Gastroesophageal sphincter (tissue), 4 donors: ENCODE measurements at regions not wholly inside any gene's neighbourhood (a gene's known extent, or its start where the extent isn't known, plus 50 kb on each side); places are given as distances from the start of the nearest gene placed in this dataset.

Experiments used
- ATAC-seq: fragments of 150-250 bp; one replicate; pipeline ENCODE4 v1.9.1; 2016; ENCODE audit warnings: mild to moderate bottlenecking, moderate library complexity
- H3K27ac ChIP-seq, 4 donors: fragments of 200-600 bp; sonication (generic) in 3 of 4; 1 replicate in 3 of 4; 2 replicates in 1 of 4; pipeline ENCODE4 v1.5.1; 2016 to 2019
- H3K27me3 ChIP-seq: fragments of 200-600 bp; sonication (generic); one replicate; pipeline ENCODE4 v1.5.1; 2019
- H3K36me3 ChIP-seq, 2 donors: fragments of 200-600 bp; sonication (generic); one replicate each; pipeline ENCODE4 v1.5.1; 2019; ENCODE audit warnings: control low read depth in 1 of 2
- H3K4me1 ChIP-seq, 3 donors: fragments of 200-600 bp; sonication (generic); 1 replicate in 2 of 3; 2 replicates in 1 of 3; pipeline ENCODE4 v1.5.1; 2016 to 2019; ENCODE audit warnings: control low read depth in 2 of 3
- H3K4me3 ChIP-seq, 2 donors: fragments of 200-600 bp; sonication (generic); one replicate each; pipeline ENCODE4 v1.5.1; 2019; ENCODE audit warnings: mild to moderate bottlenecking in 1 of 2, moderate library complexity in 1 of 2
- H3K9me3 ChIP-seq, 3 donors: fragments of 200-600 bp; sonication (generic); one replicate each; pipeline ENCODE4 v1.5.1; 2017 to 2019; ENCODE audit warnings: control low read depth in 2 of 3
- EP300 ChIP-seq: sonication (generic); formaldehyde crosslinking; IDR thresholded peaks from one replicate; pipeline ENCODE4 v1.6.1; 2017; ENCODE audit warnings: antibody characterized with exemption, mild to moderate bottlenecking
- POLR2A ChIP-seq, 2 donors: fragments of 450-650 bp; IDR thresholded peaks; one replicate each; pipeline ENCODE4 v1.6.1; 2017; ENCODE audit warnings: antibody characterized with exemption in 2 of 2, mild to moderate bottlenecking in 2 of 2, moderate library complexity in 1 of 2
- POLR2AphosphoS5 ChIP-seq: sonication (generic); formaldehyde crosslinking; IDR thresholded peaks from one replicate; pipeline ENCODE4 v1.6.1; 2017; ENCODE audit warnings: antibody characterized with exemption
- WGBS, 2 donors: methylation state at CpG; one replicate each; pipeline ENCODE4 v1.1.5; 2018; ENCODE audit warnings: low coverage in 1 of 2; 5-methylcytosine and 5-hydroxymethylcytosine counted together
- TF ChIP-seq, protein P1 (sequence below), 4 experiments: fragments of 200-600 bp in 2 of 4; fragments of 450-650 bp in 2 of 4; sonication (generic) in 1 of 4; IDR thresholded peaks; one replicate each; pipeline ENCODE4 v1.5.1; 2017 to 2019; ENCODE audit warnings: antibody characterized with exemption in 4 of 4, mild to moderate bottlenecking in 2 of 4, moderate library complexity in 2 of 4

DNA sequence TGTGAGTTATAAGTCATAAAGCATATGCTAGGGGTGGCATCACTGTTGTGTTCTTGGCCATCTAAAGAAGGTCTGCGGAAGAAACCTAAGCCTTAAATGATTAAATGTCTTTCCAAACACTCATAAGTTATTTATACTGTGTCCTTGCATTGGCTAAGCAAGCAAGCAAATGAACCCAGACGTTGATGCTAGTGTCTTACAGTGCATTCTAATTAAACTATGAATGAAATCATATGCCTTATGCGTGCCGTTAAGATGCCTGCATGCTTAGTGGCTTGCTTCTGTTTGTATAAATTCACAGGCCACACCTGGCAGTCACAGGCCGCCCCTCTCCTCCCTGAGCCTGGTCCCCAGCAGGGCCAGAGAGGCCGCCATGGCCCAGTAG is 49.9 kb downstream of the RIN2 start:
- Histone ChIP-seq H3K36me3 (peaks cover 0 to 12% of the 10 kb centered on the region in 2 donors), H3K4me1 (peaks cover 0 to 28% (median 11%) of the 10 kb centered on the region in 3 donors), H3K4me3 (no peak overlapping the region), H3K27me3 (no peaks in the 10 kb centered on the region), H3K9me3 (no peaks in the 10 kb centered on the region), H3K27ac (peak overlapping the region in 1 of 4 donors; percentile 29)
- 35 to 43% methylated on average over 5 of the region's 6 CpGs for WGBS, 2 donors
- no peak for ATAC-seq
- TF ChIP-seq POLR2AphosphoS5 (no peak), EP300 (no peak)

DNA sequence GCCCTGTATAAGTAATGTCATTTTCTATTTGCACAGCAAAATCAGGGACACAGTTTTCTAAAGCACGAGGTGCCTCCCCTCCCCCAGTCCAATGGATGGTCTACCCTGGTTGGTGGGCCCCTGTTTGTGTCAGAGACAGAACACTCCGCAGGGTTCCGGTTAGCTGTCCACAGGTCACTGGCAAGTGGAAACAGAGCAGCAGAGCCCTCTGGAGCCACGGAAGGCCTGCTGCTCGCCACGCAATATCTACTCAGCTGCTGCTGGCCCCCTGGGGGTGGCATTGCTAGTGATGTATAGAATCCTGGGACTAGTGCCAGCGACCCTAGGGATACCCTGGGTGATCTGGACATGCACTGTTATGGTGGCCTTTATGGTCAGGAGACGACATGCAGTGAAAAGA is 50.4 kb downstream of the RIN2 start:
- ATAC-seq, result no peak
- WGBS, 2 donors, result no CpG with 5 or more reads among the region's 8 CpGs

DNA sequence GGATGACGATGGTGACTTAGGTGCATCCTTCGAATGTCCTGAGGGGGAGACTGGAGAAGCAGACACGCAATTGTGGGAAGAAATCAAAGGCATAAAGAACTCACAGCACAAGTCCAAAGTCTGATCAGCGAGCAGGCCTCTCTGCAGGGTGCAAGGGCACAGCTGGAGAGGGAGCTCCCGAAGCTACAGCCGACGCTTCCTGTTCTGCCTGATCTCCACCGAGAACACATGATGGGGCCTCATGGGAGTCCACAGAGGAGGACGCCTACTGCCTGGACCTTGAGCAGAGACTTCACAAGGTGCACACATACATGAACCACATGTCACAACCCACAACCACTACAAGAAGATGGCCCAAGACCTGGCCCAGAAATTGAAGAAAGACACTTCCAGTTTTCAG is 51.4 kb downstream of the RIN2 start:
- TF ChIP-seq POLR2A (IDR thresholded peaks at IDR 0.05) (no peak), EP300 (no peak), POLR2AphosphoS5 (no peak)
- TF ChIP-seq, protein P1, sequence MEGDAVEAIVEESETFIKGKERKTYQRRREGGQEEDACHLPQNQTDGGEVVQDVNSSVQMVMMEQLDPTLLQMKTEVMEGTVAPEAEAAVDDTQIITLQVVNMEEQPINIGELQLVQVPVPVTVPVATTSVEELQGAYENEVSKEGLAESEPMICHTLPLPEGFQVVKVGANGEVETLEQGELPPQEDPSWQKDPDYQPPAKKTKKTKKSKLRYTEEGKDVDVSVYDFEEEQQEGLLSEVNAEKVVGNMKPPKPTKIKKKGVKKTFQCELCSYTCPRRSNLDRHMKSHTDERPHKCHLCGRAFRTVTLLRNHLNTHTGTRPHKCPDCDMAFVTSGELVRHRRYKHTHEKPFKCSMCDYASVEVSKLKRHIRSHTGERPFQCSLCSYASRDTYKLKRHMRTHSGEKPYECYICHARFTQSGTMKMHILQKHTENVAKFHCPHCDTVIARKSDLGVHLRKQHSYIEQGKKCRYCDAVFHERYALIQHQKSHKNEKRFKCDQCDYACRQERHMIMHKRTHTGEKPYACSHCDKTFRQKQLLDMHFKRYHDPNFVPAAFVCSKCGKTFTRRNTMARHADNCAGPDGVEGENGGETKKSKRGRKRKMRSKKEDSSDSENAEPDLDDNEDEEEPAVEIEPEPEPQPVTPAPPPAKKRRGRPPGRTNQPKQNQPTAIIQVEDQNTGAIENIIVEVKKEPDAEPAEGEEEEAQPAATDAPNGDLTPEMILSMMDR (IDR thresholded peaks at IDR 0.05), result no peak
- Histone ChIP-seq H3K9me3 (no peaks in the 10 kb centered on the region), H3K27ac (no peak overlapping the region), H3K36me3 (peaks cover 0 to 9% of the 10 kb centered on the region in 2 donors), H3K4me1 (peaks cover 0 to 43% (median 15%) of the 10 kb centered on the region in 3 donors), H3K27me3 (no peaks in the 10 kb centered on the region), H3K4me3 (no peak overlapping the region)
- ATAC-seq, result no peak
- no CpG with 5 or more reads among the region's 9 CpGs for WGBS, 2 donors

More for the DNA sequence above, 50.4 kb downstream of the RIN2 start:
- Histone ChIP-seq H3K4me3 (no peak overlapping the region), H3K36me3 (peaks cover 0 to 9% of the 10 kb centered on the region in 2 donors), H3K4me1 (peaks cover 0 to 33% (median 11%) of the 10 kb centered on the region in 3 donors), H3K9me3 (no peaks in the 10 kb centered on the region), H3K27ac (no peak overlapping the region), H3K27me3 (no peaks in the 10 kb centered on the region)
- TF ChIP-seq POLR2AphosphoS5 (no peak), EP300 (no peak), POLR2A (IDR thresholded peaks at IDR 0.05) (no peak)
- TF ChIP-seq, protein P1 (IDR thresholded peaks at IDR 0.05), result no peak

DNA sequence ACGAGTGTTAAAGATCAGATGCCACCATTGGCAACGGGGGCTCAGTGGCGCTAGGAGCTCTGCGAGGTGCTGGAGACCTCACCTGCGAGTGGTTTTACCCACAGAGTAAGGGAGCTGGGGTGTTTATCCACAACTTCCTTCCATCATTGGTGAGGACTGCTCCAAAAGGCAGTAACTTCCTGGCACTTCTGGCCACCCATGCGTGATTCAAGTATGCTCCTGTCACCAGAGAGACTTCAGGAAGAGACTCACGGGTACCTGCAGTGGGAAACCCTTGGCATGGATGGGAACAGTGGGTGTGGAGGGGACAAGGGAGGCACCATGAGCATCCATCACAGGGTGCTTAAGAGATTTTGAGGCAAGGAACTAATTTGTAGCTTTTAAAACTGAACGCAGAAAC is 53.2 kb downstream of the RIN2 start:
- Histone ChIP-seq H3K36me3 (peaks cover 0 to 9% of the 10 kb centered on the region in 2 donors), H3K4me3 (no peak overlapping the region), H3K9me3 (no peaks in the 10 kb centered on the region), H3K27me3 (no peaks in the 10 kb centered on the region), H3K4me1 (peaks cover 0 to 60% (median 24%) of the 10 kb centered on the region in 3 donors), H3K27ac (no peak overlapping the region)
- TF ChIP-seq, protein P1 (IDR thresholded peaks at IDR 0.05), result no peak
- TF ChIP-seq POLR2A (IDR thresholded peaks at IDR 0.05) (no peak), POLR2AphosphoS5 (no peak), EP300 (no peak)
- 91 to 94% methylated on average over 8 of the region's 8 CpGs for WGBS, 2 donors
- ATAC-seq, result no peak

DNA sequence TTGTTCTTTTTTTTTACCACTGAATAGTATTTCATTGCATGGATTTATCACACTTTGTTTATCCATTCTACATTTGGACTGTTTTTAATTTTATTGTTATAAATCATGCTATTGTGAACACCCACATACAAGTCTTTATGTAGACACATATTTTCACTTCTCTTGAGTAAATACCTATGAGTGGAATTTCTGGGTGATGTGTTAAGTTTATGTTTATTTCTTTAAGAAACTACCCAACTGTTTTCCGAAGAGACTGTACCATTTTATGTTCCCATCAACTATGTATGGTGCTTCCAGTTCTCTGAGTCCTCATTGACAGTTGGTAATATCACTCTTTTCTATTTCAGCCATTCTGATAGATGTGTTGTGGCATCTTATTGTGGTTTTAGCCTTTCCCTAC is 54.0 kb downstream of the RIN2 start:
- WGBS, 2 donors, result 100% methylated on average over 1 of the region's 1 CpG; no CpG with 5 or more reads in 1 of the 2 donors
- TF ChIP-seq, protein P1 (IDR thresholded peaks at IDR 0.05), result no peak
- TF ChIP-seq POLR2AphosphoS5, result no peak
- TF ChIP-seq EP300, result no peak
- TF ChIP-seq POLR2A (IDR thresholded peaks at IDR 0.05), result no peak
- H3K27me3 ChIP-seq, result no peaks in the 10 kb centered on the region
- peaks cover 0 to 56% (median 19%) of the 10 kb centered on the region in 3 donors for H3K4me1 ChIP-seq
- no peak overlapping the region for H3K27ac ChIP-seq
- no peak for ATAC-seq
- H3K36me3 ChIP-seq, result peaks cover 0 to 9% of the 10 kb centered on the region in 2 donors
- H3K9me3 ChIP-seq, result no peaks in the 10 kb centered on the region
- no peak overlapping the region for H3K4me3 ChIP-seq
